Gastrocnemius medialis (tissue), 4 donors: ENCODE measurements at regions not wholly inside any gene's neighbourhood (a gene's known extent, or its start where the extent isn't known, plus 50 kb on each side); places are given as distances from the start of the nearest gene placed in this dataset.

Source experiments
- ATAC-seq, 2 donors: fragments of 150-250 bp; one replicate each; pipeline ENCODE4 v1.9.1; 2016
- DNase-seq, 2 donors: peaks; one replicate each; pipeline ENCODE4 v3.0.0-alpha.2; 2019
- H3K27ac ChIP-seq, 4 donors: fragments of 200-600 bp; sonication (generic); 1 replicate in 1 of 4; 2 replicates in 3 of 4; pipeline ENCODE4 v1.5.1; 2016 to 2018; ENCODE audit warnings: mild to moderate bottlenecking in 2 of 4, moderate library complexity in 1 of 4
- H3K27me3 ChIP-seq, 3 donors: fragments of 200-600 bp; sonication (generic) in 2 of 3; 1 replicate in 1 of 3; 2 replicates in 2 of 3; pipeline versions ENCODE4 v1.5.1 to v1.6.0; 2016 to 2019; ENCODE audit warnings: mild to moderate bottlenecking in 1 of 3, moderate library complexity in 1 of 3
- H3K36me3 ChIP-seq, 2 donors: fragments of 200-600 bp; sonication (generic) in 1 of 2; one replicate each; pipeline ENCODE4 v1.5.1; 2017 to 2018
- H3K4me1 ChIP-seq, 2 donors: fragments of 200-600 bp; sonication (generic) in 1 of 2; one replicate each; pipeline ENCODE4 v1.5.1; 2016 to 2017; ENCODE audit warnings: mild to moderate bottlenecking in 2 of 2
- H3K4me3 ChIP-seq, 4 donors: fragments of 200-600 bp; sonication (generic) in 3 of 4; 1 replicate in 1 of 4; 2 replicates in 3 of 4; pipeline ENCODE4 v1.5.1; 2016 to 2019; ENCODE audit warnings: mild to moderate bottlenecking in 2 of 4
- H3K9me3 ChIP-seq, 3 donors: fragments of 200-600 bp; sonication (generic) in 2 of 3; 1 replicate in 1 of 3; 2 replicates in 2 of 3; pipeline ENCODE4 v1.5.1; 2016 to 2019
- POLR2A ChIP-seq, 2 donors: fragments of 450-650 bp; IDR thresholded peaks; one replicate each; pipeline ENCODE4 v1.6.1; 2017; ENCODE audit warnings: antibody characterized with exemption in 2 of 2, mild to moderate bottlenecking in 2 of 2, moderate library complexity in 2 of 2
- in situ Hi-C, 4 donors: fragments of 200-750 bp; cut with MboI; loops; one replicate each; pipeline versions ENCODE4 v1.15.0 to v1.8.0; 2017; ENCODE audit warnings: low sequenced_read_pairs in 4 of 4
- intact Hi-C: fragments of 100-400 bp; cut with DNase I; formaldehyde crosslinking; loops from one replicate; pipeline ENCODE4 v1.15.1; 2023; ENCODE audit warnings: low total_unique reads
- TF ChIP-seq, protein P1 (sequence below), 5 experiments: fragments of 450-650 bp in 3 of 5; fragments of 200-600 bp in 2 of 5; sonication (generic) in 2 of 5; IDR thresholded peaks in 4 of 5; conservative IDR thresholded peaks in 1 of 5; 1 replicate in 4 of 5; 2 replicates in 1 of 5; pipeline ENCODE4 v1.5.1; 2016 to 2019; ENCODE audit warnings: antibody characterized with exemption in 5 of 5, mild to moderate bottlenecking in 3 of 5, moderate library complexity in 3 of 5

DNA sequence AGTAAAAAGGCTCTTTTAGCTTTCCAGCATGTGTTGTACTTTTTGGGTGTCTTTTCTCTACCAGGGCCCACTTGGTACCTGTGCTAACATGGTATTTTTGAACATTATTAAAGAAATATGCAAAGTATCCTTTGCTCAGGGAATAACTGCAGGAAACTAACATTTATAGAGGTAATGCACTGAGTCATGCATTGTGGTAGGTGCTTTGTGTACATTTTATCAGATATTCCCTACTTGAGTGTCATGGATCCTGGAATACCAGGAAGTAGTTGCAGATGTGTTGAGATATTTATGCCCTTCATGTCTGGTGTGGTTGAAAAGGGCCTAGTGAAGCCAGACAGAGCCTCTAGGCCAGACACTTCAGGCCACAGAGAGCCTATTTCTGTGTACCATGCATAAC, 215.5 kb upstream of the CYRIA start:
- Histone ChIP-seq H3K9me3 (no peaks in the 10 kb centered on the region), H3K27ac (no peak overlapping the region), H3K4me1 (no peaks in the 10 kb centered on the region), H3K27me3 (no peaks in the 10 kb centered on the region), H3K4me3 (no peak overlapping the region), H3K36me3 (no peaks in the 10 kb centered on the region)
- TF ChIP-seq, protein P1, sequence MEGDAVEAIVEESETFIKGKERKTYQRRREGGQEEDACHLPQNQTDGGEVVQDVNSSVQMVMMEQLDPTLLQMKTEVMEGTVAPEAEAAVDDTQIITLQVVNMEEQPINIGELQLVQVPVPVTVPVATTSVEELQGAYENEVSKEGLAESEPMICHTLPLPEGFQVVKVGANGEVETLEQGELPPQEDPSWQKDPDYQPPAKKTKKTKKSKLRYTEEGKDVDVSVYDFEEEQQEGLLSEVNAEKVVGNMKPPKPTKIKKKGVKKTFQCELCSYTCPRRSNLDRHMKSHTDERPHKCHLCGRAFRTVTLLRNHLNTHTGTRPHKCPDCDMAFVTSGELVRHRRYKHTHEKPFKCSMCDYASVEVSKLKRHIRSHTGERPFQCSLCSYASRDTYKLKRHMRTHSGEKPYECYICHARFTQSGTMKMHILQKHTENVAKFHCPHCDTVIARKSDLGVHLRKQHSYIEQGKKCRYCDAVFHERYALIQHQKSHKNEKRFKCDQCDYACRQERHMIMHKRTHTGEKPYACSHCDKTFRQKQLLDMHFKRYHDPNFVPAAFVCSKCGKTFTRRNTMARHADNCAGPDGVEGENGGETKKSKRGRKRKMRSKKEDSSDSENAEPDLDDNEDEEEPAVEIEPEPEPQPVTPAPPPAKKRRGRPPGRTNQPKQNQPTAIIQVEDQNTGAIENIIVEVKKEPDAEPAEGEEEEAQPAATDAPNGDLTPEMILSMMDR (IDR thresholded peaks at IDR 0.05 in 4 of 5, conservative IDR thresholded peaks at IDR 0.05 in 1 of 5), result no peak
- no peak for TF ChIP-seq POLR2A (IDR thresholded peaks at IDR 0.05)
- intact Hi-C loops, result no loop called here
- DNase-seq (no peak), ATAC-seq (no peak)
- in situ Hi-C loops, result no loop called here

GRCh38 chr2:16871411-16871810, 205.8 kb upstream of the CYRIA start:
- H3K4me1 ChIP-seq, result no peaks in the 10 kb centered on the region
- H3K27ac ChIP-seq, result no peak overlapping the region
- no peaks in the 10 kb centered on the region for H3K27me3 ChIP-seq
- no peaks in the 10 kb centered on the region for H3K36me3 ChIP-seq
- intact Hi-C loops, result no loop called here
- DNase-seq (no peak), ATAC-seq (no peak)
- no peaks in the 10 kb centered on the region for H3K9me3 ChIP-seq
- TF ChIP-seq, protein P1 (IDR thresholded peaks at IDR 0.05 in 4 of 5, conservative IDR thresholded peaks at IDR 0.05 in 1 of 5), result no peak
- no peak for TF ChIP-seq POLR2A (IDR thresholded peaks at IDR 0.05)
- H3K4me3 ChIP-seq, result no peak overlapping the region
- in situ Hi-C loops, result no loop called here

GRCh38 chr2:16870491-16871076, 204.9 kb upstream of the CYRIA start:
- Histone ChIP-seq H3K27me3 (no peaks in the 10 kb centered on the region), H3K27ac (no peak overlapping the region), H3K4me1 (no peaks in the 10 kb centered on the region), H3K36me3 (no peaks in the 10 kb centered on the region), H3K9me3 (no peaks in the 10 kb centered on the region), H3K4me3 (no peak overlapping the region)
- no peak for TF ChIP-seq POLR2A (IDR thresholded peaks at IDR 0.05)
- TF ChIP-seq, protein P1 (IDR thresholded peaks at IDR 0.05 in 4 of 5, conservative IDR thresholded peaks at IDR 0.05 in 1 of 5), result no peak
- DNase-seq, result no peak
- intact Hi-C loops (no loop called here), in situ Hi-C loops (no loop called here)
- no peak for ATAC-seq

- TF ChIP-seq, protein P1 (IDR thresholded peaks at IDR 0.05 in 4 of 5, conservative IDR thresholded peaks at IDR 0.05 in 1 of 5), result no peak
- TF ChIP-seq POLR2A (IDR thresholded peaks at IDR 0.05), result no peak
- intact Hi-C loops (no loop called here), in situ Hi-C loops (no loop called here)
- H3K36me3 ChIP-seq, result no peaks in the 10 kb centered on the region
- H3K4me1 ChIP-seq, result no peaks in the 10 kb centered on the region
- H3K27me3 ChIP-seq, result no peaks in the 10 kb centered on the region
- H3K4me3 ChIP-seq, result no peak overlapping the region
- no peak overlapping the region for H3K27ac ChIP-seq
- ATAC-seq (no peak), DNase-seq (no peak)
- H3K9me3 ChIP-seq, result no peaks in the 10 kb centered on the region
Measured at GRCh38 chr2:16869711-16870110, 204.1 kb upstream of the CYRIA start.

GRCh38 chr2:16862471-16862870, 196.8 kb upstream of the CYRIA start:
- intact Hi-C loops, result no loop called here
- no peaks in the 10 kb centered on the region for H3K9me3 ChIP-seq
- no peak for DNase-seq
- H3K4me1 ChIP-seq, result no peaks in the 10 kb centered on the region
- in situ Hi-C loops, result no loop called here
- no peak for TF ChIP-seq POLR2A (IDR thresholded peaks at IDR 0.05)
- TF ChIP-seq, protein P1 (IDR thresholded peaks at IDR 0.05 in 4 of 5, conservative IDR thresholded peaks at IDR 0.05 in 1 of 5), result no peak
- H3K27ac ChIP-seq, result no peak overlapping the region
- H3K36me3 ChIP-seq, result no peaks in the 10 kb centered on the region
- no peak for ATAC-seq
- no peak overlapping the region for H3K4me3 ChIP-seq
- no peaks in the 10 kb centered on the region for H3K27me3 ChIP-seq
